Breast epithelium (tissue), 3 donors: ENCODE measurements at regions not wholly inside any gene's neighbourhood (a gene's known extent, or its start where the extent isn't known, plus 50 kb on each side); places are given as distances from the start of the nearest gene placed in this dataset.
"Not testable (repeated sequence)": the region's sequence is repeated elsewhere in the genome, so short reads cannot be mapped to it uniquely, and the experiment has no call there.

Experiments
- POLR2A ChIP-seq: fragments of 450-650 bp; IDR thresholded peaks from one replicate; pipeline ENCODE4 v1.6.1; 2016; ENCODE audit warnings: antibody characterized with exemption, mild to moderate bottlenecking, moderate library complexity
- POLR2AphosphoS5 ChIP-seq, 3 donors: sonication (generic); formaldehyde crosslinking; IDR thresholded peaks; one replicate each; pipeline ENCODE4 v1.6.1; 2017; ENCODE audit warnings: antibody characterized with exemption in 3 of 3
- TF ChIP-seq, protein P1 (sequence below), 3 donors: fragments of 450-650 bp; IDR thresholded peaks; one replicate each; pipeline ENCODE4 v1.5.1; 2016 to 2017; ENCODE audit warnings: antibody characterized with exemption in 3 of 3, mild to moderate bottlenecking in 3 of 3, moderate library complexity in 3 of 3

- TF ChIP-seq, protein P1, sequence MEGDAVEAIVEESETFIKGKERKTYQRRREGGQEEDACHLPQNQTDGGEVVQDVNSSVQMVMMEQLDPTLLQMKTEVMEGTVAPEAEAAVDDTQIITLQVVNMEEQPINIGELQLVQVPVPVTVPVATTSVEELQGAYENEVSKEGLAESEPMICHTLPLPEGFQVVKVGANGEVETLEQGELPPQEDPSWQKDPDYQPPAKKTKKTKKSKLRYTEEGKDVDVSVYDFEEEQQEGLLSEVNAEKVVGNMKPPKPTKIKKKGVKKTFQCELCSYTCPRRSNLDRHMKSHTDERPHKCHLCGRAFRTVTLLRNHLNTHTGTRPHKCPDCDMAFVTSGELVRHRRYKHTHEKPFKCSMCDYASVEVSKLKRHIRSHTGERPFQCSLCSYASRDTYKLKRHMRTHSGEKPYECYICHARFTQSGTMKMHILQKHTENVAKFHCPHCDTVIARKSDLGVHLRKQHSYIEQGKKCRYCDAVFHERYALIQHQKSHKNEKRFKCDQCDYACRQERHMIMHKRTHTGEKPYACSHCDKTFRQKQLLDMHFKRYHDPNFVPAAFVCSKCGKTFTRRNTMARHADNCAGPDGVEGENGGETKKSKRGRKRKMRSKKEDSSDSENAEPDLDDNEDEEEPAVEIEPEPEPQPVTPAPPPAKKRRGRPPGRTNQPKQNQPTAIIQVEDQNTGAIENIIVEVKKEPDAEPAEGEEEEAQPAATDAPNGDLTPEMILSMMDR (IDR thresholded peaks at IDR 0.05), result peak in 2 of 3 donors; percentile 39 to 58
- TF ChIP-seq POLR2A; POLR2AphosphoS5 (IDR thresholded peaks at IDR 0.05): not testable (repeated sequence)
Observed at GRCh38 chr9:42743030-42743814, 559.8 kb downstream of the SPATA31A6 start.
